GM23248 (cell line): ENCODE measurements at regions not wholly inside any gene's neighbourhood (a gene's known extent, or its start where the extent isn't known, plus 50 kb on each side); places are given as distances from the start of the nearest gene placed in this dataset.

ENCODE experiments used
- EZH2 ChIP-seq: fragments of 200-600 bp; sonication (generic); IDR thresholded peaks from 2 replicates; pipeline ENCODE4 v1.6.1; 2018; ENCODE audit warnings: antibody characterized with exemption, mild to moderate bottlenecking; ENCODE audit not compliant: insufficient read depth, poor library complexity, severe bottlenecking
- EZH2phosphoT487 ChIP-seq: fragments of 200-600 bp; sonication (generic); IDR thresholded peaks from 2 replicates; pipeline ENCODE4 v1.6.1; 2018; ENCODE audit warnings: antibody characterized with exemption, moderate library complexity, mild to moderate bottlenecking, low read depth; ENCODE audit not compliant: insufficient read depth

- TF ChIP-seq EZH2: no peak
- no peak for TF ChIP-seq EZH2phosphoT487
Observed at GRCh38 chr5:73306078-73306719, 133.2 kb downstream of the TMEM174 start.
